Chondrocyte (in vitro differentiated cells): ENCODE measurements at regions not wholly inside any gene's neighbourhood (a gene's known extent, or its start where the extent isn't known, plus 50 kb on each side); places are given as distances from the start of the nearest gene placed in this dataset.

ENCODE experiments used
- DNase-seq: peaks from one replicate; pipeline ENCODE4 v3.0.0; 2021; ENCODE audit warnings: mixed read lengths, low spot score
- H3K27ac Mint-ChIP-seq: one replicate; pipeline ENCODE4 v1.8.0; 2021; ENCODE audit warnings: mild to moderate bottlenecking, moderate library complexity, mixed read lengths; ENCODE audit not compliant: unreplicated experiment
- H3K27me3 Mint-ChIP-seq: 2 replicates; pipeline ENCODE4 v1.8.0; 2021; ENCODE audit warnings: low read depth, mixed read lengths
- H3K36me3 Mint-ChIP-seq: 2 replicates; pipeline ENCODE4 v1.8.0; 2021; ENCODE audit warnings: low read depth, mixed read lengths
- H3K4me1 Mint-ChIP-seq: 2 replicates; pipeline ENCODE4 v1.8.0; 2021; ENCODE audit warnings: low read depth, mild to moderate bottlenecking, mixed read lengths
- H3K4me3 Mint-ChIP-seq: one replicate; pipeline ENCODE4 v1.8.0; 2021; ENCODE audit warnings: mild to moderate bottlenecking, moderate library complexity, mixed read lengths; ENCODE audit not compliant: unreplicated experiment
- H3K9me3 Mint-ChIP-seq: 2 replicates; pipeline ENCODE4 v1.8.0; 2021; ENCODE audit warnings: low read depth, mixed read lengths
- TF ChIP-seq, protein P1 (sequence below): fragments of 200-600 bp; sonication (generic); IDR thresholded peaks from 2 replicates; pipeline ENCODE4 v1.5.0; 2021; ENCODE audit warnings: antibody characterized with exemption, mild to moderate bottlenecking, moderate library complexity

DNA sequence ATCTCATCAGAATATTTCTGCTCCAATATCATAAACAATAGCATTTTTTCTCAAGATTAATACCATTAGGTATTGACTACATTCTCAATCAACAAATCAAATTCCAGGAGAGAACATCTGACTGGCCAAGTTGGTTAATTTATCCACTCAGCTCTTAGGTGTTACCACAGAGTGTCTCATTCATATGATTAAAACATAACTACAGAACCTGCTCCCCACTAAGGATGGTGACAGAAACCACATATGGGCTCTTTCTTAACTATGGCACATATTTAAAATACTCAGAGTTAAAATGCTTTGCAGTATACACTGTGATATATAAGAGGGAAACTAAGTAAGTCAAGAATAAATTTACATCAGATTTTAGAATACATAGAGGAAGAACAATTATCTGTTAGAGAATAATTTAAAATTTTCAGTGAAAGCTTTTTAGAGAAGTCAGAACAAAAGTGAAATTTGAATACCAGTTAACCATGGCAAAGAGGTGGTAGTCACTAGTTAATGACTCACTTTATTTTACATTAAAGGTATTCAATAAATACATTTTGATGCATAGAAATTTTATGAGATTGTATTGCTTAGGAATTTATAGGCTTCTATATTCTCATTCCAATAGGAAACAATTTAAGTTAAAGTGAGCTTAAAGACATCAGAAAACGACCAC is 1120.8 kb upstream of the TMEFF2 start:
- Mint-ChIP-seq H3K9me3 (no peaks in the 10 kb centered on the region), H3K27me3 (no peaks in the 10 kb centered on the region), H3K36me3 (no peaks in the 10 kb centered on the region), H3K4me1 (no peaks in the 10 kb centered on the region), H3K4me3 (no peak overlapping the region), H3K27ac (no peak overlapping the region)
- no peak for DNase-seq
- TF ChIP-seq, protein P1, sequence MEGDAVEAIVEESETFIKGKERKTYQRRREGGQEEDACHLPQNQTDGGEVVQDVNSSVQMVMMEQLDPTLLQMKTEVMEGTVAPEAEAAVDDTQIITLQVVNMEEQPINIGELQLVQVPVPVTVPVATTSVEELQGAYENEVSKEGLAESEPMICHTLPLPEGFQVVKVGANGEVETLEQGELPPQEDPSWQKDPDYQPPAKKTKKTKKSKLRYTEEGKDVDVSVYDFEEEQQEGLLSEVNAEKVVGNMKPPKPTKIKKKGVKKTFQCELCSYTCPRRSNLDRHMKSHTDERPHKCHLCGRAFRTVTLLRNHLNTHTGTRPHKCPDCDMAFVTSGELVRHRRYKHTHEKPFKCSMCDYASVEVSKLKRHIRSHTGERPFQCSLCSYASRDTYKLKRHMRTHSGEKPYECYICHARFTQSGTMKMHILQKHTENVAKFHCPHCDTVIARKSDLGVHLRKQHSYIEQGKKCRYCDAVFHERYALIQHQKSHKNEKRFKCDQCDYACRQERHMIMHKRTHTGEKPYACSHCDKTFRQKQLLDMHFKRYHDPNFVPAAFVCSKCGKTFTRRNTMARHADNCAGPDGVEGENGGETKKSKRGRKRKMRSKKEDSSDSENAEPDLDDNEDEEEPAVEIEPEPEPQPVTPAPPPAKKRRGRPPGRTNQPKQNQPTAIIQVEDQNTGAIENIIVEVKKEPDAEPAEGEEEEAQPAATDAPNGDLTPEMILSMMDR: no peak

DNA sequence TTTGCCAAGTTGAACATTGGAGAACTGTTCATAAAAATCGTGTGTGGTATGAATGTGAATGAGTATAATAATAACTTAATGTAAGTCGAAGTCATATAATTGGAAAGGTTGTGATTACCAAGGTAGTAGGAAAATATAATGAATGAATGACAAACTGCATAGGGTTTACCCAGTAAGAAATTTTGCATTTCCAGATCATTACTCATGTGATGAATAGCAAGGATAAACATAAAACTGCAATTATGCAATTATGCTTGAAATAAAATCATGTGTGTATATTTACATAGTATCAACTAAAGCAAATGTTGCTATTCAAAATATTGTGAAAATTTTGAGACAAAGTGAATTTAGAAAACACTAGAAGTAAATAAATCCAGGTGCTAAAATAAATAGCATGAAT is 1108.7 kb upstream of the TMEFF2 start:
- TF ChIP-seq, protein P1: no peak
- H3K4me3 Mint-ChIP-seq: no peak overlapping the region
- H3K9me3 Mint-ChIP-seq: no peaks in the 10 kb centered on the region
- no peak overlapping the region for H3K27ac Mint-ChIP-seq
- peaks cover 3% of the 10 kb centered on the region for H3K27me3 Mint-ChIP-seq
- no peaks in the 10 kb centered on the region for H3K4me1 Mint-ChIP-seq
- DNase-seq: no peak
- H3K36me3 Mint-ChIP-seq: no peaks in the 10 kb centered on the region

GRCh38 chr2:193294371-193294770 is 1099.6 kb upstream of the TMEFF2 start:
- Mint-ChIP-seq H3K4me1 (no peaks in the 10 kb centered on the region), H3K27me3 (no peaks in the 10 kb centered on the region), H3K9me3 (peaks cover 6% of the 10 kb centered on the region), H3K27ac (no peak overlapping the region), H3K36me3 (no peaks in the 10 kb centered on the region), H3K4me3 (no peak overlapping the region)
- TF ChIP-seq, protein P1: no peak
- DNase-seq: no peak

- H3K27me3 Mint-ChIP-seq: no peaks in the 10 kb centered on the region
- H3K4me1 Mint-ChIP-seq: no peaks in the 10 kb centered on the region
- no peak for DNase-seq
- no peaks in the 10 kb centered on the region for H3K9me3 Mint-ChIP-seq
- TF ChIP-seq, protein P1: no peak
- H3K27ac Mint-ChIP-seq: no peak overlapping the region
- no peaks in the 10 kb centered on the region for H3K36me3 Mint-ChIP-seq
- H3K4me3 Mint-ChIP-seq: no peak overlapping the region
Observed at GRCh38 chr2:193279361-193279760, 1084.6 kb upstream of the TMEFF2 start.

GRCh38 chr2:193276988-193277387 is 1082.3 kb upstream of the TMEFF2 start:
- no peak overlapping the region for H3K4me3 Mint-ChIP-seq
- TF ChIP-seq, protein P1: no peak
- H3K27ac Mint-ChIP-seq: no peak overlapping the region
- peaks cover 7% of the 10 kb centered on the region for H3K9me3 Mint-ChIP-seq
- no peaks in the 10 kb centered on the region for H3K27me3 Mint-ChIP-seq
- no peaks in the 10 kb centered on the region for H3K36me3 Mint-ChIP-seq
- peaks cover 2% of the 10 kb centered on the region for H3K4me1 Mint-ChIP-seq
- DNase-seq: no peak
